GM04504 (cell line): ENCODE measurements at regions not wholly inside any gene's neighbourhood (a gene's known extent, or its start where the extent isn't known, plus 50 kb on each side); places are given as distances from the start of the nearest gene placed in this dataset.

Experiments used
- DNase-seq: peaks from one replicate; pipeline ENCODE4 v3.0.0-alpha.2; 2012; ENCODE audit warnings: low read depth

GRCh38 chr16:87182759-87183158 is 134.4 kb downstream of the C16orf95 start:
- no peak for DNase-seq

GRCh38 chr16:87183647-87184046 is 133.5 kb downstream of the C16orf95 start:
- DNase-seq = no peak

- no peak for DNase-seq
These were observed 131.9 kb downstream of the C16orf95 start for GRCh38 chr16:87185308-87185707.

- no peak for DNase-seq
These were observed 131.2 kb downstream of the C16orf95 start for GRCh38 chr16:87185983-87186382.

- no peak for DNase-seq
These were observed 130.7 kb downstream of the C16orf95 start for GRCh38 chr16:87186446-87186845.

GRCh38 chr16:87186876-87187533 is 130.2 kb downstream of the C16orf95 start:
- no peak for DNase-seq

- no peak for DNase-seq
These were observed 129.1 kb downstream of the C16orf95 start for GRCh38 chr16:87188104-87188503.

GRCh38 chr16:87189426-87189825 is 127.8 kb downstream of the C16orf95 start:
- no peak for DNase-seq

- DNase-seq = no peak
These were observed 126.6 kb downstream of the C16orf95 start for GRCh38 chr16:87190288-87191230.

GRCh38 chr16:87192452-87193073 is 124.6 kb downstream of the C16orf95 start:
- DNase-seq = no peak

- no peak for DNase-seq
These were observed 123.0 kb downstream of the C16orf95 start for GRCh38 chr16:87194172-87194571.

GRCh38 chr16:87195161-87195560 is 122.0 kb downstream of the C16orf95 start:
- DNase-seq = no peak

GRCh38 chr16:87196231-87196630 is 121.0 kb downstream of the C16orf95 start:
- no peak for DNase-seq

- no peak for DNase-seq
These were observed 120.5 kb downstream of the C16orf95 start for GRCh38 chr16:87196661-87197060.

- DNase-seq = no peak
These were observed 118.8 kb downstream of the C16orf95 start for GRCh38 chr16:87198328-87198832.

- no peak for DNase-seq
These were observed 118.3 kb downstream of the C16orf95 start for GRCh38 chr16:87198881-87199280.

- no peak for DNase-seq
These were observed 117.8 kb downstream of the C16orf95 start for GRCh38 chr16:87199379-87199778.

- no peak for DNase-seq
These were observed 117.3 kb downstream of the C16orf95 start for GRCh38 chr16:87199901-87200300.

- no peak for DNase-seq
These were observed 116.6 kb downstream of the C16orf95 start for GRCh38 chr16:87200637-87201036.

GRCh38 chr16:87201052-87201451 is 116.1 kb downstream of the C16orf95 start:
- peak; percentile 98 for DNase-seq

GRCh38 chr16:87201790-87202189 is 115.4 kb downstream of the C16orf95 start:
- no peak for DNase-seq

- no peak for DNase-seq
These were observed 114.8 kb downstream of the C16orf95 start for GRCh38 chr16:87202346-87202745.
